GM12878 (cell line): ENCODE measurements at regions not wholly inside any gene's neighbourhood (a gene's known extent, or its start where the extent isn't known, plus 50 kb on each side); places are given as distances from the start of the nearest gene placed in this dataset.

Source experiments
- ATAC-seq: fragments of 200-7000 bp; cut with Tn5 transposase; 3 replicates; pipeline ENCODE4 v1.9.1; 2020; ENCODE audit warnings: mild to moderate bottlenecking, moderate library complexity
- BruUV-seq: library from RNA; stranded (reverse); fragments of 400-500 nt; replicated peaks from 2 replicates; lab custom pipeline; 2021; lab: Mats Ljungman, UMichigan
- CTCF ChIA-PET: fragments of 300-600 bp; sonication (Branson Sonifier 250); formaldehyde crosslinking; extraction: SDS; loops from one replicate; lab custom pipeline; 2021; ENCODE audit warnings: inconsistent platforms; lab: Yijun Ruan, JAX
- POLR2A ChIA-PET: fragments of 350-600 bp; formaldehyde crosslinking; extraction: SDS; loops from one replicate; lab custom pipeline; 2021; ENCODE audit warnings: inconsistent platforms; lab: Charles Lee
- RAD21 ChIA-PET: fragments of 300-600 bp; sonication (Branson Sonifier 250); formaldehyde crosslinking; loops from one replicate; lab custom pipeline; 2023; ENCODE audit warnings: antibody characterized with exemption; ENCODE audit not compliant: unreplicated experiment; lab: Charles Lee
- SMC1A ChIA-PET: fragments of 300-600 bp; sonication (Branson Sonifier 250); formaldehyde crosslinking; loops from one replicate; lab custom pipeline; 2023; ENCODE audit not compliant: unreplicated experiment, uncharacterized antibody; lab: Charles Lee
- DNase-seq: peaks from one replicate; pipeline ENCODE4 v3.0.0-alpha.2; 2011; ENCODE audit warnings: low read depth, low spot score
- FAIRE-seq: peaks from 3 replicates; lab custom pipeline; 2011; peaks lifted over from hg19 to GRCh38; lab: Jason Lieb, UNC
- H2AFZ ChIP-seq: 2 replicates; pipeline ENCODE4 v1.6.0; 2011; ENCODE audit warnings: low read depth, low read length, control low read depth; ENCODE audit not compliant: control insufficient read depth
- H3K27ac ChIP-seq: 2 replicates; pipeline ENCODE4 v1.5.1; 2011; ENCODE audit warnings: control low read depth; ENCODE audit not compliant: control insufficient read depth, insufficient read depth
- H3K27me3 ChIP-seq, 2 experiments: replicated peaks in 1 of 2; 2 replicates each; pipeline versions ENCODE4 v1.6.0 to v1.6.1; 2011; ENCODE audit warnings: low read length in 1 of 2; ENCODE audit not compliant: control insufficient read depth in 2 of 2, insufficient read depth in 2 of 2
- H3K36me3 ChIP-seq, 2 experiments: 2 replicates each; pipeline ENCODE4 v1.5.1; 2011; ENCODE audit warnings: low read length in 1 of 2; ENCODE audit not compliant: control insufficient read depth in 2 of 2, insufficient read depth in 2 of 2
- H3K4me1 ChIP-seq: 2 replicates; pipeline ENCODE4 v1.6.1; 2011; ENCODE audit warnings: mild to moderate bottlenecking, low read length, moderate library complexity, mixed read lengths; ENCODE audit not compliant: control insufficient read depth, insufficient read depth
- H3K4me2 ChIP-seq: 2 replicates; pipeline ENCODE4 v1.6.0; 2011; ENCODE audit warnings: control low read depth; ENCODE audit not compliant: control insufficient read depth, insufficient read depth
- H3K4me3 ChIP-seq: fragments of 200-600 bp; sonication (generic); 2 replicates; pipeline ENCODE4 v1.5.1; 2016
- H3K79me2 ChIP-seq: 2 replicates; pipeline ENCODE4 v1.6.0; 2011; ENCODE audit warnings: low read length; ENCODE audit not compliant: control insufficient read depth, insufficient read depth
- H3K9ac ChIP-seq: 2 replicates; pipeline ENCODE4 v1.8.0; 2011; ENCODE audit warnings: low read length, control low read depth, mixed read lengths; ENCODE audit not compliant: control insufficient read depth, insufficient read depth
- H3K9me3 ChIP-seq: replicated peaks from 3 replicates; pipeline ENCODE4 v1.5.1; 2011; ENCODE audit warnings: mild to moderate bottlenecking, low read length; ENCODE audit not compliant: control insufficient read depth, insufficient read depth
- H4K20me1 ChIP-seq: 2 replicates; pipeline ENCODE4 v1.6.0; 2011; ENCODE audit not compliant: control insufficient read depth, insufficient read depth
- ASH2L ChIP-seq: fragments of 300-600, 200-600 bp; sonication (generic); IDR thresholded peaks from 2 replicates; pipeline ENCODE4 v1.6.1; 2017; ENCODE audit warnings: low read depth, mild to moderate bottlenecking, borderline replicate concordance
- BCL11A ChIP-seq: IDR thresholded peaks from 2 replicates; pipeline ENCODE4 v1.6.1; 2011; ENCODE audit warnings: low read depth, low read length
- BCLAF1 ChIP-seq: fragments of 450-650 bp; IDR thresholded peaks from 2 replicates; pipeline ENCODE4 v1.6.1; 2017; ENCODE audit warnings: antibody characterized with exemption, mild to moderate bottlenecking, moderate library complexity
- BRCA1 ChIP-seq: IDR thresholded peaks from 2 replicates; pipeline ENCODE4 v1.6.1; 2011; ENCODE audit warnings: low read depth, low read length, improper control_type of control experiment
- E2F8 ChIP-seq: fragments of 450-650 bp; IDR thresholded peaks from 2 replicates; pipeline ENCODE4 v1.6.1; 2018; ENCODE audit warnings: mild to moderate bottlenecking, low read depth, moderate library complexity; ENCODE audit not compliant: partially characterized antibody
- FOXK2 ChIP-seq: fragments of 450-650 bp; IDR thresholded peaks from 2 replicates; pipeline ENCODE4 v1.6.1; 2017; ENCODE audit warnings: mild to moderate bottlenecking, moderate library complexity
- GATAD2B ChIP-seq: fragments of 450-650 bp; conservative IDR thresholded peaks from 2 replicates; pipeline ENCODE4 v1.6.1; 2017; ENCODE audit warnings: low read depth, mild to moderate bottlenecking, moderate library complexity
- HDAC6 ChIP-seq: fragments of 200-600 bp; sonication (generic); IDR thresholded peaks from one replicate; pipeline ENCODE4 v1.8.0; 2017; ENCODE audit warnings: antibody characterized with exemption; ENCODE audit not compliant: unreplicated experiment
- MEF2A ChIP-seq: IDR thresholded peaks from 2 replicates; pipeline ENCODE4 v1.6.1; 2011; ENCODE audit warnings: low read depth, mild to moderate bottlenecking, low read length, moderate library complexity; ENCODE audit not compliant: insufficient read depth
- MEF2B ChIP-seq: fragments of 450-650 bp; IDR thresholded peaks from 2 replicates; pipeline ENCODE4 v1.6.1; 2018; ENCODE audit warnings: mild to moderate bottlenecking, moderate library complexity; ENCODE audit not compliant: partially characterized antibody, poor library complexity, severe bottlenecking
- MTA2 ChIP-seq: fragments of 450-650 bp; IDR thresholded peaks from 2 replicates; pipeline ENCODE4 v1.6.1; 2016; ENCODE audit warnings: low read depth, mild to moderate bottlenecking, moderate library complexity
- NFIC ChIP-seq: IDR thresholded peaks from 2 replicates; pipeline ENCODE4 v1.6.1; 2012; ENCODE audit warnings: low read depth, mild to moderate bottlenecking, inconsistent platforms, low read length, moderate library complexity
- PKNOX1 ChIP-seq: fragments of 450-650 bp; IDR thresholded peaks from 2 replicates; pipeline ENCODE4 v1.6.1; 2016; ENCODE audit warnings: mild to moderate bottlenecking
- PML ChIP-seq: IDR thresholded peaks from 2 replicates; pipeline ENCODE4 v1.6.1; 2012; ENCODE audit warnings: low read length, inconsistent platforms
- SPI1 ChIP-seq: IDR thresholded peaks from 2 replicates; pipeline ENCODE4 v1.6.1; 2011; ENCODE audit warnings: low read depth, mild to moderate bottlenecking, low read length, moderate library complexity, borderline replicate concordance; ENCODE audit not compliant: insufficient read depth
- TBL1XR1 ChIP-seq: IDR thresholded peaks from 2 replicates; pipeline ENCODE4 v1.6.1; 2012; ENCODE audit warnings: low read depth, low read length, improper control_type of control experiment
- ZNF207 ChIP-seq: fragments of 450-650 bp; IDR thresholded peaks from 2 replicates; pipeline ENCODE4 v1.6.1; 2014; ENCODE audit warnings: antibody characterized with exemption, mild to moderate bottlenecking, borderline replicate concordance
- ZNF274 ChIP-seq: IDR thresholded peaks from one replicate; pipeline ENCODE4 v1.8.0; 2011; ENCODE audit not compliant: insufficient read length, insufficient read depth
- WGBS: methylation state at CpG from one replicate; pipeline ENCODE4 v1.1.6; 2016; ENCODE audit warnings: low lambda C conversion rate; ENCODE audit not compliant: insufficient replicate concordance, insufficient coverage; ENCODE audit errors: missing lambda C conversion rate; 5-methylcytosine and 5-hydroxymethylcytosine counted together
- in situ Hi-C: fragments of 300-500 bp; cut with MboI; formaldehyde crosslinking; loops from 9 replicates; pipeline ENCODE4 v1.14.3; 2018; ENCODE audit warnings: mixed read lengths
- intact Hi-C: fragments of 100-400 bp; cut with micrococcal nuclease; formaldehyde crosslinking; loops from one replicate; pipeline ENCODE4 v1.14.2; 2022; ENCODE audit not compliant: unreplicated experiment

- Histone ChIP-seq H3K27me3 (no peaks in the 10 kb centered on the region), H3K4me2 (peak overlapping the region; percentile 24), H3K9me3 (no peaks in the 10 kb centered on the region; the same call in 2 of the 3 replicates), H3K4me1 (peaks cover 17% of the 10 kb centered on the region), H2AFZ (no peak overlapping the region), H3K4me3 (no peak overlapping the region; the same call in none of the 2 replicates), H3K79me2 (no peaks in the 10 kb centered on the region), H4K20me1 (no peaks in the 10 kb centered on the region), H3K27ac (0 out of 2 replicates have a peak overlapping the region, but pooled peaks have one; percentile 4), H3K9ac (no peak overlapping the region), H3K36me3 (no peaks in the 10 kb centered on the region)
- CTCF ChIA-PET: interaction anchor here (0.6 kb wide), 1 partner anchor 419 kb away, joined by 3 read pairs; no protein-coding TSS in a partner anchor
- FAIRE-seq: peak; percentile 76
- WGBS: 0% methylated on average over 2 of the region's 2 CpGs
- SMC1A ChIA-PET: interaction anchor here (0.6 to 1.5 kb wide), 3 partner anchors 34 to 427 kb away, joined by 3 read pairs; no protein-coding TSS in a partner anchor
- BruUV-seq: no TSS peak
- peak; percentile 60 for DNase-seq
- peak; percentile 84 for ATAC-seq
- intact Hi-C loops: no loop called here
- RAD21 ChIA-PET: interaction anchor here (0.6 kb wide), 1 partner anchor 342 kb away, joined by 3 read pairs; no protein-coding TSS in a partner anchor
- POLR2A ChIA-PET: no interaction called here
- in situ Hi-C loops: no loop called here
- TF ChIP-seq FOXK2 (no peak), MEF2B (peak; percentile 15), BRCA1 (no peak), HDAC6 (no peak), BCLAF1 (no peak), PML (no peak), ZNF207 (no peak), BCL11A (peak; percentile 75; the same call in 1 of the 2 replicates), PKNOX1 (no peak), MEF2A (0 out of 2 replicates have a peak, but pooled peaks have one; percentile 14), E2F8 (no peak), TBL1XR1 (peak; percentile 34; the same call in 1 of the 2 replicates), MTA2 (peak; percentile 79), ZNF274 (no peak), ASH2L (no peak), NFIC (0 out of 2 replicates have a peak, but pooled peaks have one; percentile 8), SPI1 (peak; percentile 19; the same call in 1 of the 2 replicates), GATAD2B (no peak)
Measured at GRCh38 chr5:53820119-53820801, 259.8 kb downstream of the NDUFS4 start.
